Heart left ventricle (tissue), 13 donors: ENCODE measurements at regions not wholly inside any gene's neighbourhood (a gene's known extent, or its start where the extent isn't known, plus 50 kb on each side); places are given as distances from the start of the nearest gene placed in this dataset.

Source experiments
- CTCF ChIP-seq, 12 donors: fragments of 200-600 bp; sonication (generic) in 4 of 12; IDR thresholded peaks; one replicate each; pipeline versions ENCODE4 v1.5.0 to v1.8.0; 2018 to 2022; ENCODE audit warnings: antibody characterized with exemption in 12 of 12, mild to moderate bottlenecking in 5 of 12
- POLR2A ChIP-seq, 2 donors: fragments of 450-650 bp; IDR thresholded peaks; one replicate each; pipeline ENCODE4 v1.6.1; 2017; ENCODE audit warnings: antibody characterized with exemption in 2 of 2, mild to moderate bottlenecking in 2 of 2, moderate library complexity in 2 of 2
- donor health status: ischemic (EF 13 %, LVEDD 7.1; RV severe dilation, severe dysfunction).
- donor health status: DM: no; HTN: yes; CAD: no.
- donor health status: DM: no; HTN: no; CAD: no.
- donor health status: ischemic (EF 25% LVEDD 6.9; RV normal size, moderate dysfunction).
- donor health status: ischemic (EF 25% LVEDD 5.7; RV mildly dilated, moderate dysfunction).
- donor health status: ischemic (EF 35%, LVEDD 5.7; RV mildly dilated, moderate dysfunction).
- donor health status: nonischemic (EF 11% LVEDD 7.7; RV severe dilation, severe dysfunction).
- donor health status: DM: yes; HTN: yes; CAD: no.
- donor health status: PGD.
- donor health status: ischemic (EF 29% LVEDD 5.4; RV normal size, mild dysfunction).
- donor health status: nonischemic (EF 23%, LVEDD 6.1; RV moderate dilation, normal function).

GRCh38 chr4:112894480-112894879, 155.0 kb upstream of the ANK2 start:
- TF ChIP-seq CTCF (IDR thresholded peaks at IDR 0.05) = no peak
- TF ChIP-seq POLR2A (IDR thresholded peaks at IDR 0.05) = no peak
